Endodermal cell (in vitro differentiated cells): ENCODE measurements at regions not wholly inside any gene's neighbourhood (a gene's known extent, or its start where the extent isn't known, plus 50 kb on each side); places are given as distances from the start of the nearest gene placed in this dataset.

ENCODE experiments used
- DNase-seq: peaks from one replicate; pipeline ENCODE4 v3.0.0-alpha.2; 2017
- H3K27ac ChIP-seq: 2 replicates; pipeline ENCODE4 v1.5.1; 2013; ENCODE audit warnings: mild to moderate bottlenecking, low read depth, low read length, moderate library complexity
- H3K27me3 ChIP-seq: 2 replicates; pipeline ENCODE4 v1.6.1; 2013; ENCODE audit warnings: mild to moderate bottlenecking, low read length, moderate library complexity; ENCODE audit not compliant: insufficient read depth, control insufficient read depth, poor library complexity, severe bottlenecking
- H3K36me3 ChIP-seq: 2 replicates; pipeline ENCODE4 v1.7.0; 2013; ENCODE audit warnings: mild to moderate bottlenecking, low read length, moderate library complexity; ENCODE audit not compliant: control insufficient read depth, insufficient read depth
- H3K4me1 ChIP-seq: one replicate; pipeline ENCODE4 v1.7.0; 2013; ENCODE audit warnings: low read length; ENCODE audit not compliant: control insufficient read depth, insufficient read depth
- H3K4me3 ChIP-seq: 2 replicates; pipeline ENCODE4 v1.5.1; 2013; ENCODE audit warnings: mild to moderate bottlenecking, low read length, moderate library complexity
- H3K9ac ChIP-seq: 2 replicates; pipeline ENCODE4 v1.6.1; 2013; ENCODE audit warnings: mild to moderate bottlenecking, low read length, moderate library complexity; ENCODE audit not compliant: poor library complexity, severe bottlenecking; ENCODE audit errors: extremely low read depth
- H3K9me3 ChIP-seq: 2 replicates; pipeline ENCODE4 v1.6.1; 2013; ENCODE audit warnings: mild to moderate bottlenecking, low read length, moderate library complexity; ENCODE audit not compliant: control insufficient read depth
- H3K27ac Mint-ChIP-seq: 2 replicates; pipeline ENCODE4 v1.8.0; 2020; ENCODE audit warnings: mixed read lengths
- H3K27me3 Mint-ChIP-seq: 2 replicates; pipeline ENCODE4 v1.8.0; 2021; ENCODE audit warnings: mild to moderate bottlenecking, mixed read lengths; ENCODE audit not compliant: insufficient read depth
- H3K36me3 Mint-ChIP-seq: 2 replicates; pipeline ENCODE4 v1.8.0; 2020; ENCODE audit warnings: low read depth, mixed read lengths
- H3K4me1 Mint-ChIP-seq: 2 replicates; pipeline ENCODE4 v1.8.0; 2020; ENCODE audit warnings: mixed read lengths
- H3K4me3 Mint-ChIP-seq: 2 replicates; pipeline ENCODE4 v1.8.0; 2020; ENCODE audit warnings: mild to moderate bottlenecking, moderate library complexity, mixed read lengths
- H3K9me3 Mint-ChIP-seq: 2 replicates; pipeline ENCODE4 v1.8.0; 2020; ENCODE audit warnings: mild to moderate bottlenecking, mixed read lengths
- WGBS, 2 experiments: methylation state at CpG; one replicate each; pipeline versions ENCODE4 v1.1.5 to v1.1.7; 2013; ENCODE audit warnings: missing lambda C conversion rate in 2 of 2, mixed read lengths in 1 of 2; ENCODE audit not compliant: insufficient coverage in 1 of 2, insufficient read length in 1 of 2; 5-methylcytosine and 5-hydroxymethylcytosine counted together
- TF ChIP-seq, protein P1 (sequence below): fragments of 200-600 bp; sonication (generic); conservative IDR thresholded peaks from 2 replicates; pipeline ENCODE4 v1.5.0; 2021; ENCODE audit warnings: antibody characterized with exemption, mild to moderate bottlenecking

GRCh38 chr18:78655921-78656320 lies 323.7 kb upstream of the SALL3 start:
- H3K36me3 Mint-ChIP-seq = peaks cover 5% of the 10 kb centered on the region
- H3K27me3 ChIP-seq = no peaks in the 10 kb centered on the region
- peaks cover 2% of the 10 kb centered on the region for H3K27me3 Mint-ChIP-seq
- H3K4me3 ChIP-seq = no peak overlapping the region
- DNase-seq = no peak
- no peaks in the 10 kb centered on the region for H3K4me1 Mint-ChIP-seq
- H3K4me1 ChIP-seq = no peaks in the 10 kb centered on the region
- H3K36me3 ChIP-seq = no peaks in the 10 kb centered on the region
- TF ChIP-seq, protein P1, sequence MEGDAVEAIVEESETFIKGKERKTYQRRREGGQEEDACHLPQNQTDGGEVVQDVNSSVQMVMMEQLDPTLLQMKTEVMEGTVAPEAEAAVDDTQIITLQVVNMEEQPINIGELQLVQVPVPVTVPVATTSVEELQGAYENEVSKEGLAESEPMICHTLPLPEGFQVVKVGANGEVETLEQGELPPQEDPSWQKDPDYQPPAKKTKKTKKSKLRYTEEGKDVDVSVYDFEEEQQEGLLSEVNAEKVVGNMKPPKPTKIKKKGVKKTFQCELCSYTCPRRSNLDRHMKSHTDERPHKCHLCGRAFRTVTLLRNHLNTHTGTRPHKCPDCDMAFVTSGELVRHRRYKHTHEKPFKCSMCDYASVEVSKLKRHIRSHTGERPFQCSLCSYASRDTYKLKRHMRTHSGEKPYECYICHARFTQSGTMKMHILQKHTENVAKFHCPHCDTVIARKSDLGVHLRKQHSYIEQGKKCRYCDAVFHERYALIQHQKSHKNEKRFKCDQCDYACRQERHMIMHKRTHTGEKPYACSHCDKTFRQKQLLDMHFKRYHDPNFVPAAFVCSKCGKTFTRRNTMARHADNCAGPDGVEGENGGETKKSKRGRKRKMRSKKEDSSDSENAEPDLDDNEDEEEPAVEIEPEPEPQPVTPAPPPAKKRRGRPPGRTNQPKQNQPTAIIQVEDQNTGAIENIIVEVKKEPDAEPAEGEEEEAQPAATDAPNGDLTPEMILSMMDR = no peak
- no peak overlapping the region for H3K4me3 Mint-ChIP-seq
- H3K27ac ChIP-seq = no peak overlapping the region
- H3K9me3 ChIP-seq = peaks cover 10% of the 10 kb centered on the region
- H3K9me3 Mint-ChIP-seq = peaks cover 48% of the 10 kb centered on the region
- 85 to 90% methylated on average over 3 to 8 of the region's 8 CpGs for WGBS, 2 experiments
- H3K9ac ChIP-seq = no peak overlapping the region
- H3K27ac Mint-ChIP-seq = no peak overlapping the region

DNA sequence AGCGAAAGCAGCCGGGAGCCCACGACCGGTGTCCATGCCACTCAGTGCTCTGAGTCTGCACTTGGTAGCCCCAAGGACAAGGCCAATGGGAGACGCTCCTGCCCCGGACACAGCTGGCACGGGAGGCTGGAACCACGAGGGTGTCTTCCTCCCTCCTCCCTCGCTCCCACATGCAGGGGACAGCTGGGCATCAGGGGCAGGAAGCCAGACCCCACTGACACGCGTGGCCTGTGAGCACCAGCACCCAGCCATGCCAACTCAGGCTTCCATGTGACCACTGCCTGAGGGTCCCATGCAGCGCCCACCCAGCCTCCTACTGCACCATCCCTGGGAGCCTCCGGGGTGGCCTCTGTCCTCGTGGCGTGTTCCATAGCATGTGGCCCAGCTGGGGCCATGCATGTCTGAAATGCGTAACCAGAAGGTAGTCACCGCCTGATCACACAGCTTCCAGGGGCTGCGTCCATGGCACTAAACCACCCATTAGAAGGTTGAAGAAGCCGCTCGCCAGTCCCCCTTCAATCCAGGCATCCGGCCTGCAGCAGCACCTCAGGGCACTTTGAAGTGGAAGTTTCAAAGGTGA lies 323.2 kb upstream of the SALL3 start:
- Histone ChIP-seq H3K27me3 (no peaks in the 10 kb centered on the region), H3K4me1 (no peaks in the 10 kb centered on the region), H3K4me3 (no peak overlapping the region), H3K36me3 (no peaks in the 10 kb centered on the region), H3K9ac (no peak overlapping the region), H3K9me3 (peaks cover 10% of the 10 kb centered on the region), H3K27ac (no peak overlapping the region)
- peaks cover 2% of the 10 kb centered on the region for H3K27me3 Mint-ChIP-seq
- H3K4me3 Mint-ChIP-seq = no peak overlapping the region
- DNase-seq = no peak
- H3K36me3 Mint-ChIP-seq = peaks cover 5% of the 10 kb centered on the region
- H3K9me3 Mint-ChIP-seq = peaks cover 44% of the 10 kb centered on the region
- H3K4me1 Mint-ChIP-seq = no peaks in the 10 kb centered on the region
- TF ChIP-seq, protein P1 = no peak
- H3K27ac Mint-ChIP-seq = no peak overlapping the region
- WGBS, 2 experiments = 92 to 97% methylated on average over 12 to 21 of the region's 21 CpGs

DNA sequence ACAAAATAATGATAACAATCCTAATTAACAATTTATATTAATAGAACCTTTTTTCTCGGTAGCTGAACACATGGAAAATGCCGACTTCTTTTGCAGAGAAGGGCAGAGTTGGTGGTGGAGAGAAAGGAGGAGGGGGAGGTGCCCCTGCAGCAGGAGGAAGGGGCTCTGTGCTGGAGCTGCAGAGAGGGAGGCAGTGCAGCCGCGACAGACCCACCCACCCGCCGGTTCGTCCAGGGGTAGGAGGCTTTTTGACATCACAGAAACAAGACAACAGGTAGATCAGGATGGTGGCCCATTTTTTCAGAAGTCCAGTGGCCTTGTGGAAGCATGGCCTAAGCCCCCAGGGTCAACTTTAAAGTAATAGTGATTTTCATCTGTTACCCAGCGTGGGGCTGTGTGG lies 321.1 kb upstream of the SALL3 start:
- H3K4me3 Mint-ChIP-seq = no peak overlapping the region
- no peaks in the 10 kb centered on the region for H3K4me1 Mint-ChIP-seq
- Histone ChIP-seq H3K36me3 (no peaks in the 10 kb centered on the region), H3K27me3 (no peaks in the 10 kb centered on the region), H3K27ac (no peak overlapping the region), H3K9ac (no peak overlapping the region), H3K9me3 (peaks cover 9% of the 10 kb centered on the region), H3K4me1 (no peaks in the 10 kb centered on the region), H3K4me3 (no peak overlapping the region)
- DNase-seq = no peak
- peaks cover 2% of the 10 kb centered on the region for H3K27me3 Mint-ChIP-seq
- no peak overlapping the region for H3K27ac Mint-ChIP-seq
- peaks cover 26% of the 10 kb centered on the region for H3K9me3 Mint-ChIP-seq
- 86 to 98% methylated on average over 6 to 8 of the region's 8 CpGs for WGBS, 2 experiments
- H3K36me3 Mint-ChIP-seq = no peaks in the 10 kb centered on the region
- TF ChIP-seq, protein P1 = no peak
